ENCODE measurements at regions not wholly inside any gene's neighbourhood (a gene's known extent, or its start where the extent isn't known, plus 50 kb on each side); places are given as distances from the start of the nearest gene placed in this dataset.

- TF ChIP-seq CTCF (IDR thresholded peaks at IDR 0.05): no peak
- Histone ChIP-seq H3K27ac (no peak overlapping the region), H3K4me1 (no peaks in the 10 kb centered on the region), H3K36me3 (no peaks in the 10 kb centered on the region), H3K4me3 (no peak overlapping the region), H3K27me3 (no peaks in the 10 kb centered on the region), H3K9me3 (no peaks in the 10 kb centered on the region)
- no peak for DNase-seq (ENCODE audit: low spot score in 2 of 2)
- intact Hi-C loops (cut with DNase I): no loop called here
These were observed 150.9 kb downstream of the ACTR3 start for GRCh38 chr2:114040826-114041225.

DNA sequence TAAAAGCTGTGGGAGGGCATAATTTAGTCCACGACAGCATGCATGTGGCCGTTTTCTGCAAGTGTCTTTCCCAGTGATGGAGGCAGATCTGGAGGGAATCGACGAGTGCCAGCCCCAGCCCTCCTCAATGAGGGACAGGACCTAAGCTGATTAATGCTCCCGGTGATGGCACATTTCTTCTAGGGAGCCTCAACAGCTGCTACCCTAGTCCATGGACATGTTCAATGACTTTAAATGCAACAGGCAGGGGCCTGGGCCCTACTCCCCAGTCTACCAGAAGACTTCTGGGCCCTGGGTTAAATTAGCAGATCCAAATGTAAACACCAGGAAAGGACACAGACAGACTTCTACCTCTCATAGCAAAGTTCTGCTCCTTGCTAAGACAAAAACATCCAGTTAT, 155.1 kb downstream of the ACTR3 start:
- no peaks in the 10 kb centered on the region for H3K9me3 ChIP-seq
- intact Hi-C loops (cut with DNase I): no loop called here
- H3K4me3 ChIP-seq: no peak overlapping the region
- no peak for TF ChIP-seq CTCF (IDR thresholded peaks at IDR 0.05)
- no peaks in the 10 kb centered on the region for H3K27me3 ChIP-seq
- no peaks in the 10 kb centered on the region for H3K4me1 ChIP-seq
- H3K27ac ChIP-seq: no peak overlapping the region
- H3K36me3 ChIP-seq: no peaks in the 10 kb centered on the region
- DNase-seq (ENCODE audit: low spot score in 2 of 2): no peak

DNA sequence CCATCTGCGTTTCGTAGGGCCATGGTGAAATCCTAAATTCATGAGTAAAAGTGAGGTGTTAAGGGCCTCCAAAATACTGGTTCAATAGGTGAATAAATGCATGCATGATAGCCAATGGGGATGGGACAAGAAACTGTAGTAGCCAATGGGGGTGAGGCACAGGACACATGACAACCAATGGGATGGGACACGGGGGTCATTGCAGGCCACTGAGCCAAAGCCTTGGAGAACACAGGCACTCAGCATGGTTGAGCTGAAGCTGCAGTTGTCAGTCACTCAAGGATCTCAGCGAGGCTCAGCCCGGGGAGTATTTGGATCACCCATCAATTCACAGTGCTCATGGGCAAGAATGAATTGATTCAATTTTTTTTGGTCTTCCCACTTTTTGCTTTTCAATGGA, 156.5 kb downstream of the ACTR3 start:
- DNase-seq (ENCODE audit: low spot score in 2 of 2): no peak
- intact Hi-C loops (cut with DNase I): no loop called here
- H3K36me3 ChIP-seq: no peaks in the 10 kb centered on the region
- TF ChIP-seq CTCF (IDR thresholded peaks at IDR 0.05): no peak
- no peaks in the 10 kb centered on the region for H3K4me1 ChIP-seq
- H3K27ac ChIP-seq: no peak overlapping the region
- no peak overlapping the region for H3K4me3 ChIP-seq
- no peaks in the 10 kb centered on the region for H3K9me3 ChIP-seq
- no peaks in the 10 kb centered on the region for H3K27me3 ChIP-seq

- no peaks in the 10 kb centered on the region for H3K9me3 ChIP-seq
- intact Hi-C loops (cut with DNase I): no loop called here
- no peak for DNase-seq (ENCODE audit: low spot score in 2 of 2)
These were observed 157.1 kb downstream of the ACTR3 start for GRCh38 chr2:114046866-114047435.

GRCh38 chr2:114049280-114049679, 159.4 kb downstream of the ACTR3 start:
- no peak overlapping the region for H3K4me3 ChIP-seq
- H3K9me3 ChIP-seq: no peaks in the 10 kb centered on the region
- intact Hi-C loops (cut with DNase I): no loop called here
- no peak for TF ChIP-seq CTCF (IDR thresholded peaks at IDR 0.05)
- no peaks in the 10 kb centered on the region for H3K4me1 ChIP-seq
- DNase-seq (ENCODE audit: low spot score in 2 of 2): no peak
- no peaks in the 10 kb centered on the region for H3K36me3 ChIP-seq
- H3K27ac ChIP-seq: no peak overlapping the region
- H3K27me3 ChIP-seq: no peaks in the 10 kb centered on the region

More at GRCh38 chr2:114046866-114047435, 157.1 kb downstream of the ACTR3 start:
- Histone ChIP-seq H3K27me3 (no peaks in the 10 kb centered on the region), H3K4me1 (no peaks in the 10 kb centered on the region), H3K4me3 (no peak overlapping the region), H3K36me3 (no peaks in the 10 kb centered on the region), H3K27ac (no peak overlapping the region)
- no peak for TF ChIP-seq CTCF (IDR thresholded peaks at IDR 0.05)

DNA sequence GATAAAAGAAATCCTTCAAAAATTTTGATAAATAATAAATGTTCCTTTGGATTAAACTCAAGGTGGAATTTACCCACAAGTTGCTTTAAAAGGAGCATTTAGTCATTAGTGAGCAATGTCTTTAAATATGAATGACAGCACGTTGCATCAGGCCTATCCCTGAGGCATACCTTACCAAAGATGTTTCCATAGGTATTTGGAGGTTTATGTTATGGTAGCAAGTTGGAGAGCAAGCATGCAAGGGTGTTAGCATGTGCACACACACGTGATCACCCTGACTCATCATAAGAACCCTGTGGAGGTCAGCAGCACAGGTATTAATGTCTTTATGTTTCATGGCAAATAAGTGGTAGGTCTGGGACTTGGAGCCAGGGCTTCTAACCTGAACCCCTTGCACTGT, 159.9 kb downstream of the ACTR3 start:
- no peaks in the 10 kb centered on the region for H3K27me3 ChIP-seq
- no peaks in the 10 kb centered on the region for H3K4me1 ChIP-seq
- H3K9me3 ChIP-seq: no peaks in the 10 kb centered on the region
- DNase-seq (ENCODE audit: low spot score in 2 of 2): no peak
- TF ChIP-seq CTCF (IDR thresholded peaks at IDR 0.05): no peak
- no peaks in the 10 kb centered on the region for H3K36me3 ChIP-seq
- intact Hi-C loops (cut with DNase I): no loop called here
- no peak overlapping the region for H3K4me3 ChIP-seq
- H3K27ac ChIP-seq: no peak overlapping the region

All from ascending aorta (tissue), 2 donors.